ENCODE measurements at regions not wholly inside any gene's neighbourhood (a gene's known extent, or its start where the extent isn't known, plus 50 kb on each side); places are given as distances from the start of the nearest gene placed in this dataset.
A peak's percentile ranks its signal among the peaks of the same experiment; 100 is the strongest.

GRCh38 chr12:126830778-126831680 lies 1435.9 kb upstream of the TMEM132C start:
- no peak for DNase-seq

GRCh38 chr12:126837697-126838096 lies 1429.3 kb upstream of the TMEM132C start:
- DNase-seq, result no peak

- DNase-seq, result no peak
These were observed 1422.9 kb upstream of the TMEM132C start for GRCh38 chr12:126843915-126844669.

- DNase-seq, result no peak
These were observed 1419.9 kb upstream of the TMEM132C start for GRCh38 chr12:126847005-126847629.

GRCh38 chr12:126855768-126856167 lies 1411.2 kb upstream of the TMEM132C start:
- no peak for DNase-seq

- no peak for DNase-seq
These were observed 1410.0 kb upstream of the TMEM132C start for GRCh38 chr12:126856958-126857357.

GRCh38 chr12:126858560-126858959 lies 1408.4 kb upstream of the TMEM132C start:
- no peak for DNase-seq

GRCh38 chr12:126860210-126860609 lies 1406.8 kb upstream of the TMEM132C start:
- no peak for DNase-seq

GRCh38 chr12:126862500-126862899 lies 1404.5 kb upstream of the TMEM132C start:
- DNase-seq, result no peak

- no peak for DNase-seq
These were observed 1397.3 kb upstream of the TMEM132C start for GRCh38 chr12:126869644-126870043.

- DNase-seq, result no peak
These were observed 1393.3 kb upstream of the TMEM132C start for GRCh38 chr12:126873701-126874100.

- DNase-seq, result peak; percentile 10 to 57 (median 41)
These were observed 1392.4 kb upstream of the TMEM132C start for GRCh38 chr12:126874427-126875026.

GRCh38 chr12:126879842-126880241 lies 1387.1 kb upstream of the TMEM132C start:
- no peak for DNase-seq

- DNase-seq, result peak; percentile 6 to 58 (median 16)
These were observed 1383.3 kb upstream of the TMEM132C start for GRCh38 chr12:126883697-126884096.

- no peak for DNase-seq
These were observed 1377.5 kb upstream of the TMEM132C start for GRCh38 chr12:126889501-126889900.

- DNase-seq, result no peak
These were observed 1376.9 kb upstream of the TMEM132C start for GRCh38 chr12:126890097-126890496.

GRCh38 chr12:126891789-126892188 lies 1375.2 kb upstream of the TMEM132C start:
- DNase-seq, result no peak

- no peak for DNase-seq
These were observed 1370.7 kb upstream of the TMEM132C start for GRCh38 chr12:126895951-126896913.

- DNase-seq, result no peak
These were observed 1369.9 kb upstream of the TMEM132C start for GRCh38 chr12:126897102-126897501.

GRCh38 chr12:126897778-126898177 lies 1369.2 kb upstream of the TMEM132C start:
- DNase-seq, result no peak

- DNase-seq, result no peak
These were observed 1368.4 kb upstream of the TMEM132C start for GRCh38 chr12:126898562-126898961.

Measured in muscle of back (tissue), 3 donors.